ENCODE measurements at regions not wholly inside any gene's neighbourhood (a gene's known extent, or its start where the extent isn't known, plus 50 kb on each side); places are given as distances from the start of the nearest gene placed in this dataset.

DNA sequence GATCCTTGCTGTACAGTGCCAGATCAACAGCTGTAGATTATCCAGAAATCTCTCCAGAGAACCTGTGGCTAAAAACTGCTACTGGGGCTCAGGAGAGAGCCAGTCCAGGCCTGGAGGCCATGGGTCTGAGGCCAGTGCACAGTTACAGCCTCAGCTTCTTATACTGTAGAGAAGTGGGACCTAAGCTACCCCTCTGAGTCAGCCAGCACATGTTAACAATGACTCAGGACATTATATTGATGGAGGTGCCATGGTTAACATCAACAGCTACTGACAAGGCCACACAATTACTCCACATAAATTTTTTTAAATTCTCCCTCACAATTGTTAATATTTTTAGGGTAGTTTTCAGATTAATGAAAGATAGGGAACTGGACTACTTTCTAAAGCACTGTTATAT lies 138.5 kb downstream of the RBM26 start:
- H3K4me1 ChIP-seq = no peaks in the 10 kb centered on the region
- intact Hi-C loops (cut with DNase I; ENCODE audit: low total_unique reads) (no loop called here), in situ Hi-C loops (cut with MboI; ENCODE audit: low pct_ligation_motif_present in 1 of 4, low pct_unique_long_range_greater_than_20kb in 1 of 4, low sequenced_read_pairs in 3 of 4) (no loop called here)
- H3K27me3 ChIP-seq = no peaks in the 10 kb centered on the region
- no peak overlapping the region for H3K4me3 ChIP-seq
- no peaks in the 10 kb centered on the region for H3K36me3 ChIP-seq
- no peak overlapping the region for H3K27ac ChIP-seq
- TF ChIP-seq, protein P1, sequence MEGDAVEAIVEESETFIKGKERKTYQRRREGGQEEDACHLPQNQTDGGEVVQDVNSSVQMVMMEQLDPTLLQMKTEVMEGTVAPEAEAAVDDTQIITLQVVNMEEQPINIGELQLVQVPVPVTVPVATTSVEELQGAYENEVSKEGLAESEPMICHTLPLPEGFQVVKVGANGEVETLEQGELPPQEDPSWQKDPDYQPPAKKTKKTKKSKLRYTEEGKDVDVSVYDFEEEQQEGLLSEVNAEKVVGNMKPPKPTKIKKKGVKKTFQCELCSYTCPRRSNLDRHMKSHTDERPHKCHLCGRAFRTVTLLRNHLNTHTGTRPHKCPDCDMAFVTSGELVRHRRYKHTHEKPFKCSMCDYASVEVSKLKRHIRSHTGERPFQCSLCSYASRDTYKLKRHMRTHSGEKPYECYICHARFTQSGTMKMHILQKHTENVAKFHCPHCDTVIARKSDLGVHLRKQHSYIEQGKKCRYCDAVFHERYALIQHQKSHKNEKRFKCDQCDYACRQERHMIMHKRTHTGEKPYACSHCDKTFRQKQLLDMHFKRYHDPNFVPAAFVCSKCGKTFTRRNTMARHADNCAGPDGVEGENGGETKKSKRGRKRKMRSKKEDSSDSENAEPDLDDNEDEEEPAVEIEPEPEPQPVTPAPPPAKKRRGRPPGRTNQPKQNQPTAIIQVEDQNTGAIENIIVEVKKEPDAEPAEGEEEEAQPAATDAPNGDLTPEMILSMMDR (IDR thresholded peaks at IDR 0.05) = no peak
- no peak for TF ChIP-seq POLR2AphosphoS5 (IDR thresholded peaks at IDR 0.05)
- TF ChIP-seq EP300 (IDR thresholded peaks at IDR 0.05; ENCODE audit: low read depth) = no peak
- TF ChIP-seq POLR2A (IDR thresholded peaks at IDR 0.05) = no peak
- no peaks in the 10 kb centered on the region for H3K9me3 ChIP-seq
- no peak for DNase-seq

DNA sequence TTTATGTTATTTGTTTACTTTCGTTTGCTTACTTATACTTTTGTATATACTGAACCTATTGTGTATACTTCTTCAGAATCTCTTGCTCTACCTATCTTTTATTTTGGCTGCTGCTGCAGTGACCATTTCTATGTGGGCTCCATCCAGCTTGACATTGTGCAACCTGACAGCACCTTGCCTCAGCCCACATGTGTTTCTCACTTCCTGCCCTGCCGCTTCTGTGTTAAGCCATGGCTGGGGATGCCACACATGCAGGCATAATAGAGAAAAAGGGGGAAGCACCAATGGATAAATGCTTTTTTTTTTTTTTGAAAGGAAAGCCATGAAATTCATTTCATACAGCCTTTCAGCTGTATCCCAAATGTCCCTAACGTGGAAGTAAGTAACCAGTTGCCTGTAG lies 147.6 kb downstream of the RBM26 start:
- intact Hi-C loops (cut with DNase I; ENCODE audit: low total_unique reads) = no loop called here
- Histone ChIP-seq H3K4me3 (no peak overlapping the region), H3K9me3 (no peaks in the 10 kb centered on the region), H3K36me3 (no peaks in the 10 kb centered on the region), H3K27ac (no peak overlapping the region), H3K4me1 (no peaks in the 10 kb centered on the region), H3K27me3 (no peaks in the 10 kb centered on the region)
- TF ChIP-seq, protein P1 (IDR thresholded peaks at IDR 0.05) = no peak
- TF ChIP-seq EP300 (IDR thresholded peaks at IDR 0.05; ENCODE audit: low read depth) = no peak
- TF ChIP-seq POLR2AphosphoS5 (IDR thresholded peaks at IDR 0.05) = no peak
- TF ChIP-seq POLR2A (IDR thresholded peaks at IDR 0.05) = no peak
- 62 to 65% methylated on average over 2 to 3 of the region's 3 CpGs for WGBS, 2 donors (ENCODE audit: low coverage in 1 of 2)
- DNase-seq = no peak
- in situ Hi-C loops (cut with MboI; ENCODE audit: low pct_ligation_motif_present in 1 of 4, low pct_unique_long_range_greater_than_20kb in 1 of 4, low sequenced_read_pairs in 3 of 4) = loop anchor here in 1 of 4 donors (10.0 kb wide), 1 partner anchor 56 kb away; no protein-coding TSS in a partner anchor

DNA sequence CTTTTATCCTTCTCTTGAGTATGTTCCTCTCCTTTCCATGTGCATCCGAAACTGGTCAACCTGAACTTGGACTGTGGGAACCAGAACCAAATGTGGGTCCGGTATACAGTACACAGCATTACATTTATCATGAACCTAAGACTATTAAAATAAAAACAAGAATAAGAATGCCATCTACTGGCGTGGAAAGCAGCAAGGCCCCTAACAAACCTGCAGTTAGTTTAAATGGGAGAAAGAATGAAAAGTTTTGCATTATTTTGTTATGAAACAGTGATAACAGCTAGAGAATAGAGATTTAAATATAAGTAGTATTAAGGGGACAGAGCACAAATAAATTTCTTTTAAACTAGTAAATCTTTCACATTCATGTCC lies 159.5 kb downstream of the RBM26 start:
- no peak overlapping the region for H3K27ac ChIP-seq
- 69 to 71% methylated on average over 3 of the region's 3 CpGs for WGBS, 2 donors (ENCODE audit: low coverage in 1 of 2)
- no peak for TF ChIP-seq EP300 (IDR thresholded peaks at IDR 0.05; ENCODE audit: low read depth)
- TF ChIP-seq, protein P1 (IDR thresholded peaks at IDR 0.05) = peak in 2 of 5 experiments; percentile 5 to 10
- in situ Hi-C loops (cut with MboI; ENCODE audit: low pct_ligation_motif_present in 1 of 4, low pct_unique_long_range_greater_than_20kb in 1 of 4, low sequenced_read_pairs in 3 of 4) (no loop called here), intact Hi-C loops (cut with DNase I; ENCODE audit: low total_unique reads) (no loop called here)
- no peak overlapping the region for H3K4me3 ChIP-seq
- DNase-seq = no peak
- H3K27me3 ChIP-seq = no peaks in the 10 kb centered on the region
- H3K4me1 ChIP-seq = no peaks in the 10 kb centered on the region
- no peaks in the 10 kb centered on the region for H3K36me3 ChIP-seq
- H3K9me3 ChIP-seq = no peaks in the 10 kb centered on the region

- in situ Hi-C loops (cut with MboI; ENCODE audit: low pct_ligation_motif_present in 1 of 4, low pct_unique_long_range_greater_than_20kb in 1 of 4, low sequenced_read_pairs in 3 of 4) (no loop called here), intact Hi-C loops (cut with DNase I; ENCODE audit: low total_unique reads) (no loop called here)
Measured at GRCh38 chr13:79245937-79246577, 160.0 kb downstream of the RBM26 start.

More at GRCh38 chr13:79245937-79246577, 160.0 kb downstream of the RBM26 start:
- 62 to 70% methylated on average over 5 to 8 of the region's 8 CpGs for WGBS, 2 donors (ENCODE audit: low coverage in 1 of 2)
- Histone ChIP-seq H3K27ac (no peak overlapping the region), H3K36me3 (no peaks in the 10 kb centered on the region), H3K4me1 (peaks cover 0 to 3% (median 0%) of the 10 kb centered on the region in 4 donors), H3K4me3 (no peak overlapping the region), H3K9me3 (no peaks in the 10 kb centered on the region), H3K27me3 (no peaks in the 10 kb centered on the region)
- TF ChIP-seq POLR2AphosphoS5 (IDR thresholded peaks at IDR 0.05) = no peak
- TF ChIP-seq, protein P1 (IDR thresholded peaks at IDR 0.05) = no peak
- no peak for TF ChIP-seq EP300 (IDR thresholded peaks at IDR 0.05; ENCODE audit: low read depth)
- no peak for TF ChIP-seq POLR2A (IDR thresholded peaks at IDR 0.05)
- no peak for DNase-seq

Measured in transverse colon (tissue), 4 donors.